H1 (cell line): ENCODE measurements at regions not wholly inside any gene's neighbourhood (a gene's known extent, or its start where the extent isn't known, plus 50 kb on each side); places are given as distances from the start of the nearest gene placed in this dataset.

ENCODE experiments used
- CTCF ChIA-PET: fragments of 300-600 bp; sonication (Branson Sonifier 250); formaldehyde crosslinking; loops from one replicate; lab custom pipeline; 2021; ENCODE audit not compliant: partially characterized antibody; lab: Charles Lee
- POLR2A ChIA-PET: fragments of 300-600 bp; sonication (Branson Sonifier 250); formaldehyde crosslinking; loops from one replicate; lab custom pipeline; 2021; ENCODE audit warnings: inconsistent platforms; ENCODE audit not compliant: partially characterized antibody; lab: Charles Lee
- DNase-seq, 2 experiments: peaks; one replicate each; pipeline versions ENCODE4 v3.0.0 to v3.0.0-alpha.2; 2010 to 2022; ENCODE audit warnings: low spot score in 2 of 2, low read depth in 1 of 2, mixed read lengths in 1 of 2
- FAIRE-seq: peaks from 2 replicates; lab custom pipeline; 2011; peaks lifted over from hg19 to GRCh38; lab: Jason Lieb, UNC
- H2AFZ ChIP-seq: 2 replicates; pipeline ENCODE4 v1.8.1; 2012; ENCODE audit warnings: low read length, inconsistent platforms
- H2AK5ac ChIP-seq: 2 replicates; pipeline ENCODE4 v1.6.1; 2013; ENCODE audit warnings: low read depth, low read length
- H2BK120ac ChIP-seq: replicated peaks from 2 replicates; pipeline ENCODE3; 2013; ENCODE audit warnings: low read depth, low read length, inconsistent platforms
- H2BK12ac ChIP-seq: 2 replicates; pipeline ENCODE4 v1.6.1; 2013; ENCODE audit warnings: low read depth, low read length
- H2BK15ac ChIP-seq: 2 replicates; pipeline ENCODE4 v1.6.1; 2013; ENCODE audit warnings: low read length
- H2BK20ac ChIP-seq: 2 replicates; pipeline ENCODE4 v1.6.1; 2013; ENCODE audit warnings: low read length
- H2BK5ac ChIP-seq: 2 replicates; pipeline ENCODE4 v1.6.1; 2013; ENCODE audit warnings: low read depth, low read length
- H3K14ac ChIP-seq: 2 replicates; pipeline ENCODE4 v1.6.1; 2013; ENCODE audit warnings: inconsistent platforms; ENCODE audit not compliant: insufficient read length
- H3K18ac ChIP-seq: 2 replicates; pipeline ENCODE4 v1.6.1; 2013; ENCODE audit warnings: low read length; ENCODE audit errors: extremely low read depth
- H3K23ac ChIP-seq: 2 replicates; pipeline ENCODE4 v1.6.1; 2013; ENCODE audit warnings: inconsistent platforms; ENCODE audit not compliant: insufficient read length
- H3K23me2 ChIP-seq: 2 replicates; pipeline ENCODE4 v1.6.1; 2013; ENCODE audit warnings: low read depth, low read length
- H3K27ac ChIP-seq: 2 replicates; pipeline ENCODE4 v1.6.1; 2011; ENCODE audit warnings: low read depth, low read length, inconsistent platforms
- H3K27me3 ChIP-seq, 4 experiments: replicated peaks in 1 of 4; 1 replicate in 1 of 4; 2 replicates in 3 of 4; pipeline versions ENCODE4 v1.6.1 to v1.8.1; 2011 to 2013; ENCODE audit warnings: low read length in 3 of 4, mild to moderate bottlenecking in 3 of 4, inconsistent platforms in 2 of 4, mixed read lengths in 2 of 4, moderate library complexity in 1 of 4; ENCODE audit not compliant: control insufficient read depth in 3 of 4, insufficient read depth in 3 of 4; ENCODE audit errors: extremely low read depth in 1 of 4
- H3K36me3 ChIP-seq, 4 experiments: 2 replicates each; pipeline versions ENCODE4 v1.6.1 to v1.8.1; 2011 to 2013; ENCODE audit warnings: mild to moderate bottlenecking in 4 of 4, low read length in 3 of 4, moderate library complexity in 2 of 4, control low read depth in 1 of 4, inconsistent platforms in 1 of 4; ENCODE audit not compliant: insufficient read depth in 4 of 4, control insufficient read depth in 2 of 4
- H3K4ac ChIP-seq: replicated peaks from 2 replicates; pipeline ENCODE3; 2013; ENCODE audit warnings: low read length, low read depth, mixed read lengths, inconsistent platforms; ENCODE audit not compliant: insufficient read length
- H3K4me1 ChIP-seq, 4 experiments: replicated peaks in 1 of 4; 1 replicate in 1 of 4; 2 replicates in 3 of 4; pipeline versions ENCODE4 v1.6.1 to v1.8.1; 2011 to 2013; ENCODE audit warnings: low read length in 3 of 4, inconsistent platforms in 2 of 4, mixed read lengths in 1 of 4; ENCODE audit not compliant: insufficient read depth in 4 of 4, control insufficient read depth in 3 of 4
- H3K4me2 ChIP-seq, 2 experiments: 2 replicates each; pipeline versions ENCODE4 v1.6.1 to v1.8.1; 2011 to 2013; ENCODE audit warnings: low read depth in 2 of 2, low read length in 2 of 2, control low read depth in 1 of 2, inconsistent platforms in 1 of 2, mild to moderate bottlenecking in 1 of 2; ENCODE audit not compliant: insufficient read depth in 1 of 2
- H3K4me3 ChIP-seq, 4 experiments: fragments of 200-600, 300-600 bp in 1 of 4; sonication (generic), shearing (Covaris generic), sonication (Bioruptor Twin) in 1 of 4; 2 replicates each; pipeline versions ENCODE4 v1.5.1 to v1.8.1; 2011 to 2016; ENCODE audit warnings: low read length in 4 of 4, low read depth in 3 of 4, control low read depth in 2 of 4, inconsistent platforms in 2 of 4, mild to moderate bottlenecking in 2 of 4, mixed read lengths in 1 of 4, moderate library complexity in 1 of 4; ENCODE audit not compliant: insufficient read depth in 2 of 4; ENCODE audit errors: extremely low read depth in 1 of 4
- H3K56ac ChIP-seq: replicated peaks from 2 replicates; pipeline ENCODE3; 2013; ENCODE audit warnings: low read depth, mild to moderate bottlenecking, mixed read lengths, low read length, inconsistent platforms; ENCODE audit not compliant: insufficient read length
- H3K79me1 ChIP-seq: 2 replicates; pipeline ENCODE4 v1.6.1; 2013; ENCODE audit warnings: low read depth, low read length, control low read depth
- H3K79me2 ChIP-seq, 2 experiments: 2 replicates each; pipeline versions ENCODE4 v1.6.1 to v1.8.1; 2012 to 2013; ENCODE audit warnings: low read length in 2 of 2, mild to moderate bottlenecking in 2 of 2, inconsistent platforms in 1 of 2; ENCODE audit not compliant: insufficient read depth in 2 of 2, control insufficient read depth in 1 of 2
- H3K9ac ChIP-seq, 4 experiments: replicated peaks in 1 of 4; 1 replicate in 1 of 4; 2 replicates in 3 of 4; pipeline versions ENCODE4 v1.6.1 to v1.8.1; 2011 to 2013; ENCODE audit warnings: low read depth in 3 of 4, low read length in 3 of 4, control low read depth in 2 of 4, mild to moderate bottlenecking in 2 of 4, moderate library complexity in 2 of 4, inconsistent platforms in 1 of 4; ENCODE audit errors: extremely low read depth in 1 of 4
- H3K9me3 ChIP-seq, 2 experiments: 2 replicates each; pipeline versions ENCODE4 v1.6.1 to v1.8.1; 2012 to 2013; ENCODE audit warnings: mild to moderate bottlenecking in 2 of 2, moderate library complexity in 2 of 2, control low read depth in 1 of 2, inconsistent platforms in 1 of 2, low read depth in 1 of 2, low read length in 1 of 2, mixed read lengths in 1 of 2; ENCODE audit not compliant: insufficient read depth in 2 of 2
- H4K20me1 ChIP-seq, 2 experiments: replicated peaks in 1 of 2; 2 replicates each; pipeline versions ENCODE3 to v1.8.1; 2011 to 2013; ENCODE audit warnings: inconsistent platforms in 2 of 2, low read length in 2 of 2, mild to moderate bottlenecking in 1 of 2; ENCODE audit not compliant: insufficient read depth in 2 of 2, control insufficient read depth in 1 of 2
- H4K5ac ChIP-seq: 2 replicates; pipeline ENCODE4 v1.6.1; 2013; ENCODE audit warnings: low read length, low read depth, mixed read lengths, inconsistent platforms; ENCODE audit not compliant: insufficient read length
- H4K8ac ChIP-seq: 2 replicates; pipeline ENCODE4 v1.8.0; 2013; ENCODE audit warnings: mild to moderate bottlenecking, moderate library complexity, low read length, inconsistent platforms; ENCODE audit not compliant: insufficient read depth; ENCODE audit errors: extremely low read depth
- H4K91ac ChIP-seq: replicated peaks from 2 replicates; pipeline ENCODE3; 2013; ENCODE audit warnings: low read length, mixed read lengths, inconsistent platforms; ENCODE audit not compliant: insufficient read length
- CBX8 ChIP-seq: fragments of 300-800, 300-1000 bp; sonication (generic); IDR thresholded peaks from 2 replicates; pipeline ENCODE4 v1.7.1; 2016; ENCODE audit warnings: low read depth, low read length, borderline replicate concordance
- CHD1 ChIP-seq: IDR thresholded peaks from 2 replicates; pipeline ENCODE4 v1.6.1; 2012; ENCODE audit warnings: low read depth, low read length, improper control_type of control experiment
- CHD2 ChIP-seq: IDR thresholded peaks from 2 replicates; pipeline ENCODE4 v1.6.1; 2012; ENCODE audit warnings: low read length, improper control_type of control experiment
- CTBP2 ChIP-seq: IDR thresholded peaks from 2 replicates; pipeline ENCODE4 v1.7.0; 2011; ENCODE audit warnings: borderline replicate concordance, mild to moderate bottlenecking, moderate library complexity, mixed read lengths, low read length; ENCODE audit not compliant: insufficient read depth, insufficient read length
- EZH2 ChIP-seq: fragments of 200-600 bp; sonication (generic); IDR thresholded peaks from 2 replicates; pipeline ENCODE4 v1.7.1; 2012; ENCODE audit warnings: low read depth, mild to moderate bottlenecking, moderate library complexity, low read length, inconsistent platforms; ENCODE audit not compliant: severe bottlenecking
- KDM5A ChIP-seq: fragments of 200-600 bp; IDR thresholded peaks from 2 replicates; pipeline ENCODE4 v1.7.1; 2012; ENCODE audit warnings: mild to moderate bottlenecking, low read length, inconsistent platforms, mixed read lengths
- MAFK ChIP-seq: IDR thresholded peaks from 2 replicates; pipeline ENCODE4 v1.6.1; 2012; ENCODE audit warnings: low read depth, mild to moderate bottlenecking, improper control_type of control experiment, low read length
- POLR2AphosphoS5 ChIP-seq: IDR thresholded peaks from 2 replicates; pipeline ENCODE4 v1.6.1; 2011; ENCODE audit warnings: low read depth, low read length
- SIX5 ChIP-seq: IDR thresholded peaks from 2 replicates; pipeline ENCODE4 v1.6.1; 2011; ENCODE audit warnings: mild to moderate bottlenecking, low read depth, low read length
- SP1 ChIP-seq: IDR thresholded peaks from 2 replicates; pipeline ENCODE4 v1.6.1; 2011; ENCODE audit warnings: low read depth, low read length
- TAF7 ChIP-seq: optimal IDR thresholded peaks from 2 replicates; pipeline ENCODE3; 2011; ENCODE audit warnings: low read depth, mild to moderate bottlenecking, inconsistent platforms, low read length, moderate library complexity, borderline replicate concordance
- TCF12 ChIP-seq: IDR thresholded peaks from 2 replicates; pipeline ENCODE4 v1.6.1; 2011; ENCODE audit warnings: low read depth, mild to moderate bottlenecking, low read length
- ZNF274 ChIP-seq: IDR thresholded peaks from 2 replicates; pipeline ENCODE4 v1.7.0; 2012; ENCODE audit warnings: low read length, borderline replicate concordance; ENCODE audit errors: extremely low read depth
- WGBS, 2 experiments: shearing (Covaris generic) in 1 of 2; methylation state at CpG; one replicate each; pipeline versions ENCODE4 v1.1.6 to v1.1.7; 2013 to 2015; ENCODE audit warnings: low lambda C conversion rate in 2 of 2, mixed read lengths in 2 of 2, inconsistent platforms in 1 of 2, low coverage in 1 of 2, missing lambda C conversion rate in 1 of 2; ENCODE audit not compliant: insufficient replicate concordance in 2 of 2, insufficient coverage in 1 of 2, insufficient read length in 1 of 2; ENCODE audit errors: extremely low coverage in 1 of 2, missing lambda C conversion rate in 1 of 2; 5-methylcytosine and 5-hydroxymethylcytosine counted together

GRCh38 chr4:27152703-27153102, 292.1 kb downstream of the STIM2 start:
- no peak overlapping the region for H2AFZ ChIP-seq

More at GRCh38 chr4:27152703-27153102, 292.1 kb downstream of the STIM2 start:
- H3K23ac ChIP-seq, result no peak overlapping the region
- no peak for TF ChIP-seq CBX8
- TF ChIP-seq POLR2AphosphoS5, result no peak
- no peak for TF ChIP-seq ZNF274
- no peak for TF ChIP-seq MAFK
- no peak for TF ChIP-seq TAF7
- no peak for TF ChIP-seq EZH2
- no peak for TF ChIP-seq SP1
- TF ChIP-seq SIX5, result no peak
- TF ChIP-seq CHD1, result no peak
- TF ChIP-seq TCF12, result no peak
- TF ChIP-seq CHD2, result no peak
- TF ChIP-seq KDM5A, result no peak
- no peak for TF ChIP-seq CTBP2
- no peak overlapping the region for H2BK20ac ChIP-seq
- no peak overlapping the region for H2BK5ac ChIP-seq
- POLR2A ChIA-PET, result interaction anchor here (0.7 to 1.0 kb wide), 2 partner anchors 44 to 303 kb away, joined by 3 read pairs; no protein-coding TSS in a partner anchor
- no peak overlapping the region for H2BK120ac ChIP-seq
- H2BK12ac ChIP-seq, result no peak overlapping the region
- H3K9me3 ChIP-seq, result no peaks in the 10 kb centered on the region
- H4K8ac ChIP-seq, result no peak overlapping the region
- WGBS, 2 experiments, result 87% methylated on average over 5 of the region's 5 CpGs; no CpG with 5 or more reads in 1 of the 2 experiments
- H3K23me2 ChIP-seq, result peaks cover 2% of the 10 kb centered on the region; the same call in 1 of the 2 replicates
- no peak overlapping the region for H2BK15ac ChIP-seq
- H4K5ac ChIP-seq, result no peak overlapping the region
- H3K4ac ChIP-seq, result no peak overlapping the region
- no peak overlapping the region for H3K27ac ChIP-seq
- H2AK5ac ChIP-seq, result no peak overlapping the region
- no peak overlapping the region for H3K14ac ChIP-seq
- no peak overlapping the region for H3K4me3 ChIP-seq
- DNase-seq, result no peak
- no peak overlapping the region for H3K56ac ChIP-seq
- no peak for FAIRE-seq
- H3K18ac ChIP-seq, result no peak overlapping the region
- H3K4me1 ChIP-seq, result no peaks in the 10 kb centered on the region
- H3K36me3 ChIP-seq, result no peaks in the 10 kb centered on the region
- H3K9ac ChIP-seq, result no peak overlapping the region
- H3K79me1 ChIP-seq, result no peaks in the 10 kb centered on the region
- H4K20me1 ChIP-seq, result no peaks in the 10 kb centered on the region
- no peaks in the 10 kb centered on the region for H3K79me2 ChIP-seq
- CTCF ChIA-PET, result interaction anchor here (0.6 to 2.4 kb wide), 5 partner anchors 9 to 166 kb away, joined by 3 to 6 read pairs (median 3); no protein-coding TSS in a partner anchor
- no peak overlapping the region for H4K91ac ChIP-seq
- no peaks in the 10 kb centered on the region for H3K27me3 ChIP-seq
- H3K4me2 ChIP-seq, result no peak overlapping the region
